ENCODE measurements at regions not wholly inside any gene's neighbourhood (a gene's known extent, or its start where the extent isn't known, plus 50 kb on each side); places are given as distances from the start of the nearest gene placed in this dataset.

DNA sequence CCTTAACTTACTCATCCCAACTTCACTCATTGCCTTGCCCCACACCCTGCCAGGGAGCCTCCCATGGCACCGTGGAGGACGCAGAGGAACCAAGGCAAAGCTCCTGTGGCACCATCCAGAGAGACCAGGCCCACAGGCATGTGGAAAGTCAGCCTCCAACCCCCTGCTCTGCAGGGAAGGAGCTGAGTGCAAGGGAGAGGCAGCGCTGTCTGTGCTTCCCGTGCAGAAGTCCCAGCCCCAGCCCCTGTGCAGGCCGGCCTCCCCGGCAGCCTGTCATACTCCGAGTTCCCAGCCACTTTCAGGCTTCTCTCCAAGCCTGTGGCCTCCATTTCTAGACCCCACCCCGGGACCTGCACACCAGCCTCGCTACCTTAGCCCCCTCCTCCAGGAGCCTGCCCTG, 106.4 kb downstream of the SINHCAF start:
- no peak for TF ChIP-seq GTF2I (CRISPR knock-in tag; conservative IDR thresholded peaks at IDR 0.05)
- TF ChIP-seq, protein P1, sequence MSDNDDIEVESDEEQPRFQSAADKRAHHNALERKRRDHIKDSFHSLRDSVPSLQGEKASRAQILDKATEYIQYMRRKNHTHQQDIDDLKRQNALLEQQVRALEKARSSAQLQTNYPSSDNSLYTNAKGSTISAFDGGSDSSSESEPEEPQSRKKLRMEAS (CRISPR knock-in tag; IDR thresholded peaks at IDR 0.05): no peak
- TF ChIP-seq MYBL2 (CRISPR knock-in tag; IDR thresholded peaks at IDR 0.05): no peak
- TF ChIP-seq ZNF121 (CRISPR knock-in tag; IDR thresholded peaks at IDR 0.05): no peak
- no peak for TF ChIP-seq ETV6 (CRISPR knock-in tag; IDR thresholded peaks at IDR 0.05)
- no peak for TF ChIP-seq CREM (CRISPR knock-in tag; IDR thresholded peaks at IDR 0.05)
- TF ChIP-seq, protein P2, sequence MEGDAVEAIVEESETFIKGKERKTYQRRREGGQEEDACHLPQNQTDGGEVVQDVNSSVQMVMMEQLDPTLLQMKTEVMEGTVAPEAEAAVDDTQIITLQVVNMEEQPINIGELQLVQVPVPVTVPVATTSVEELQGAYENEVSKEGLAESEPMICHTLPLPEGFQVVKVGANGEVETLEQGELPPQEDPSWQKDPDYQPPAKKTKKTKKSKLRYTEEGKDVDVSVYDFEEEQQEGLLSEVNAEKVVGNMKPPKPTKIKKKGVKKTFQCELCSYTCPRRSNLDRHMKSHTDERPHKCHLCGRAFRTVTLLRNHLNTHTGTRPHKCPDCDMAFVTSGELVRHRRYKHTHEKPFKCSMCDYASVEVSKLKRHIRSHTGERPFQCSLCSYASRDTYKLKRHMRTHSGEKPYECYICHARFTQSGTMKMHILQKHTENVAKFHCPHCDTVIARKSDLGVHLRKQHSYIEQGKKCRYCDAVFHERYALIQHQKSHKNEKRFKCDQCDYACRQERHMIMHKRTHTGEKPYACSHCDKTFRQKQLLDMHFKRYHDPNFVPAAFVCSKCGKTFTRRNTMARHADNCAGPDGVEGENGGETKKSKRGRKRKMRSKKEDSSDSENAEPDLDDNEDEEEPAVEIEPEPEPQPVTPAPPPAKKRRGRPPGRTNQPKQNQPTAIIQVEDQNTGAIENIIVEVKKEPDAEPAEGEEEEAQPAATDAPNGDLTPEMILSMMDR (IDR thresholded peaks at IDR 0.05): no peak
- TF ChIP-seq, protein P3, sequence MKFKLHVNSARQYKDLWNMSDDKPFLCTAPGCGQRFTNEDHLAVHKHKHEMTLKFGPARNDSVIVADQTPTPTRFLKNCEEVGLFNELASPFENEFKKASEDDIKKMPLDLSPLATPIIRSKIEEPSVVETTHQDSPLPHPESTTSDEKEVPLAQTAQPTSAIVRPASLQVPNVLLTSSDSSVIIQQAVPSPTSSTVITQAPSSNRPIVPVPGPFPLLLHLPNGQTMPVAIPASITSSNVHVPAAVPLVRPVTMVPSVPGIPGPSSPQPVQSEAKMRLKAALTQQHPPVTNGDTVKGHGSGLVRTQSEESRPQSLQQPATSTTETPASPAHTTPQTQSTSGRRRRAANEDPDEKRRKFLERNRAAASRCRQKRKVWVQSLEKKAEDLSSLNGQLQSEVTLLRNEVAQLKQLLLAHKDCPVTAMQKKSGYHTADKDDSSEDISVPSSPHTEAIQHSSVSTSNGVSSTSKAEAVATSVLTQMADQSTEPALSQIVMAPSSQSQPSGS (CRISPR knock-in tag; IDR thresholded peaks at IDR 0.05; ENCODE audit: borderline replicate concordance, low read depth): no peak
- TF ChIP-seq NFYB (CRISPR knock-in tag; conservative IDR thresholded peaks at IDR 0.05; ENCODE audit: low read depth): no peak
- TF ChIP-seq, protein P4, sequence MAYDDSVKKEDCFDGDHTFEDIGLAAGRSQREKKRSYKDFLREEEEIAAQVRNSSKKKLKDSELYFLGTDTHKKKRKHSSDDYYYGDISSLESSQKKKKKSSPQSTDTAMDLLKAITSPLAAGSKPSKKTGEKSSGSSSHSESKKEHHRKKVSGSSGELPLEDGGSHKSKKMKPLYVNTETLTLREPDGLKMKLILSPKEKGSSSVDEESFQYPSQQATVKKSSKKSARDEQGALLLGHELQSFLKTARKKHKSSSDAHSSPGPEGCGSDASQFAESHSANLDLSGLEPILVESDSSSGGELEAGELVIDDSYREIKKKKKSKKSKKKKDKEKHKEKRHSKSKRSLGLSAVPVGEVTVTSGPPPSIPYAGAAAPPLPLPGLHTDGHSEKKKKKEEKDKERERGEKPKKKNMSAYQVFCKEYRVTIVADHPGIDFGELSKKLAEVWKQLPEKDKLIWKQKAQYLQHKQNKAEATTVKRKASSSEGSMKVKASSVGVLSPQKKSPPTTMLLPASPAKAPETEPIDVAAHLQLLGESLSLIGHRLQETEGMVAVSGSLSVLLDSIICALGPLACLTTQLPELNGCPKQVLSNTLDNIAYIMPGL (CRISPR knock-in tag; IDR thresholded peaks at IDR 0.05): no peak
- no peak for TF ChIP-seq JUN (CRISPR knock-in tag; IDR thresholded peaks at IDR 0.05)
